Dermis microvascular lymphatic vessel endothelial cell (primary cell): ENCODE measurements at regions not wholly inside any gene's neighbourhood (a gene's known extent, or its start where the extent isn't known, plus 50 kb on each side); places are given as distances from the start of the nearest gene placed in this dataset.

Source experiments
- DNase-seq, 2 donors: peaks; one replicate each; pipeline versions ENCODE4 v3.0.0 to v3.0.0-alpha.2; 2010; ENCODE audit warnings: low read depth in 2 of 2

GRCh38 chr2:15997728-15998280 is 57.5 kb downstream of the MYCN start:
- no peak for DNase-seq

DNA sequence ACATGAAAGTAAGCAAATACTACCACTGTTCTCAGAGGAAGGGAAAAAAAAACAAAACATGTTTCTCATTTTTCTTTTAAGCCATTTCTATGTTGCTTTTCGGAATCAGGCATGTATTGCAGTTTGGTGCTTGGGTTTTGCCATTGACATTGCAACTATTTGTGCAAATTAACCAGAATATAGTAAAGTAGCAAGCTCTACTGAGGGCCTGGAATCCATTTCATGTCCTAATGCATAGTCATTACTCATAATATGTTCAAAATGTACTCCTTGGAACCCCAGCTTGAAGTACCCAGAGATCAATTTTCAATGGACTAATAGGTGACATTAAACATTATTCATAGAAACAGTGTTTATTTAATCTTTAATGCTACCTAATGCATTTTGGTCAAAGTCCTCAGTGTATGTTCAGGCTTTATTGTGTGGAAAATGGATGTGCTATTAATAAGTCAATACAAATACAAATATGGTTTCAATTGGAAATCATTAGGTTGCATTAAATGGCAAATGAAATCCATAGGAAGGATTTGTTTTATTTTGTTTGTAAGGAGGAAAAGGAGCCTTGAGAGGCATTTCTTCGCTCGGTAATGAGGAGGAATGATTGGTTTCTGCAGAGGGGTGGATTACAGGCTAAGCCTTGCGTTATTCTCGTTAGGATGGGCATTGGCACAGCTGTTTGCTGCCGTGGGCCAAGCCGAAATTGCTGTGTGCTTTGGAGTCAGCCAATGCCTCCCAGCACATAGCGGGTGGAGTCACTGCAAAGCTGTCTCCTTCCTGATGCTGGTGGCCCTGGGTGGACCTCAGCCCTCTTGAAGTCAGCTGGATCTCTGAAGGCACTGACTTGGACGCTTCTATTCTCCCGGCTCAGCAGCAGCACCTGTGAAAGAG is 56.4 kb downstream of the MYCN start:
- DNase-seq = no peak
